HG02763 (cell line): ENCODE measurements at regions not wholly inside any gene's neighbourhood (a gene's known extent, or its start where the extent isn't known, plus 50 kb on each side); places are given as distances from the start of the nearest gene placed in this dataset.
A peak's percentile ranks its signal among the peaks of the same experiment; 100 is the strongest.

ENCODE experiments used
- ATAC-seq: cut with Tn5 transposase; IDR thresholded peaks from one replicate; pipeline ENCODE4 v1.9.1; 2021; ENCODE audit warnings: mild to moderate bottlenecking, moderate library complexity; ENCODE audit not compliant: unreplicated experiment

GRCh38 chr12:4223273-4223845 is 50.2 kb upstream of the CCND2 start:
- ATAC-seq, result no peak

- no peak for ATAC-seq
These were observed 52.3 kb upstream of the CCND2 start for GRCh38 chr12:4221258-4221620.

- no peak for ATAC-seq
These were observed 52.9 kb upstream of the CCND2 start for GRCh38 chr12:4220536-4221257.

GRCh38 chr12:4217091-4217490 is 56.5 kb upstream of the CCND2 start:
- no peak for ATAC-seq

- ATAC-seq, result no peak
These were observed 57.2 kb upstream of the CCND2 start for GRCh38 chr12:4216187-4216927.

- peak; percentile 58 for ATAC-seq
These were observed 58.1 kb upstream of the CCND2 start for GRCh38 chr12:4215229-4216186.

GRCh38 chr12:4214877-4215228 is 58.7 kb upstream of the CCND2 start:
- peak; percentile 12 for ATAC-seq

GRCh38 chr12:4213471-4213870 is 60.1 kb upstream of the CCND2 start:
- ATAC-seq, result no peak

- ATAC-seq, result no peak
These were observed 60.7 kb upstream of the CCND2 start for GRCh38 chr12:4212845-4213244.

- ATAC-seq, result no peak
These were observed 62.2 kb upstream of the CCND2 start for GRCh38 chr12:4211372-4211771.

GRCh38 chr12:4210183-4210582 is 63.4 kb upstream of the CCND2 start:
- ATAC-seq, result no peak

GRCh38 chr12:4206470-4206869 is 67.1 kb upstream of the CCND2 start:
- ATAC-seq, result no peak

- ATAC-seq, result no peak
These were observed 69.7 kb upstream of the CCND2 start for GRCh38 chr12:4203772-4204376.

- no peak for ATAC-seq
These were observed 70.6 kb upstream of the CCND2 start for GRCh38 chr12:4202918-4203317.

- ATAC-seq, result no peak
These were observed 71.1 kb upstream of the CCND2 start for GRCh38 chr12:4202487-4202886.

GRCh38 chr12:4201333-4202100 is 72.0 kb upstream of the CCND2 start:
- no peak for ATAC-seq

- no peak for ATAC-seq
These were observed 75.4 kb upstream of the CCND2 start for GRCh38 chr12:4197922-4198763.

- ATAC-seq, result no peak
These were observed 76.6 kb upstream of the CCND2 start for GRCh38 chr12:4196805-4197420.

- ATAC-seq, result no peak
These were observed 78.9 kb upstream of the CCND2 start for GRCh38 chr12:4194668-4195067.
